Dedifferentiated amniotic fluid mesenchymal stem cell (primary cell): ENCODE measurements at regions not wholly inside any gene's neighbourhood (a gene's known extent, or its start where the extent isn't known, plus 50 kb on each side); places are given as distances from the start of the nearest gene placed in this dataset.

Experiments used
- DNase-seq: peaks from one replicate; pipeline ENCODE4 v3.0.0-alpha.2; 2016; ENCODE audit errors: extremely low spot score

- no peak for DNase-seq
Observed at GRCh38 chr7:46026741-46027140, 105.7 kb upstream of the IGFBP3 start.

- peak; percentile 54 for DNase-seq
Observed at GRCh38 chr7:46024263-46024916, 103.3 kb upstream of the IGFBP3 start.

GRCh38 chr7:46022397-46022796 is 101.3 kb upstream of the IGFBP3 start:
- DNase-seq: no peak

GRCh38 chr7:46015107-46015868 is 94.2 kb upstream of the IGFBP3 start:
- no peak for DNase-seq

GRCh38 chr7:46011501-46011900 is 90.4 kb upstream of the IGFBP3 start:
- DNase-seq: no peak

GRCh38 chr7:46011059-46011458 is 90.0 kb upstream of the IGFBP3 start:
- DNase-seq: no peak

GRCh38 chr7:46009211-46009610 is 88.1 kb upstream of the IGFBP3 start:
- DNase-seq: no peak

- no peak for DNase-seq
Observed at GRCh38 chr7:46007990-46008643, 87.0 kb upstream of the IGFBP3 start.

GRCh38 chr7:46007194-46007593 is 86.1 kb upstream of the IGFBP3 start:
- DNase-seq: no peak

GRCh38 chr7:46006723-46007122 is 85.7 kb upstream of the IGFBP3 start:
- DNase-seq: no peak

GRCh38 chr7:46006212-46006611 is 85.1 kb upstream of the IGFBP3 start:
- DNase-seq: no peak

- DNase-seq: no peak
Observed at GRCh38 chr7:46004965-46005364, 83.9 kb upstream of the IGFBP3 start.

- no peak for DNase-seq
Observed at GRCh38 chr7:46003896-46004875, 83.1 kb upstream of the IGFBP3 start.

GRCh38 chr7:46003161-46003560 is 82.1 kb upstream of the IGFBP3 start:
- DNase-seq: no peak

- DNase-seq: no peak
Observed at GRCh38 chr7:46000513-46000912, 79.4 kb upstream of the IGFBP3 start.

GRCh38 chr7:45999541-45999940 is 78.5 kb upstream of the IGFBP3 start:
- DNase-seq: no peak

GRCh38 chr7:45998506-45998905 is 77.4 kb upstream of the IGFBP3 start:
- DNase-seq: no peak

- no peak for DNase-seq
Observed at GRCh38 chr7:45993621-45994020, 72.5 kb upstream of the IGFBP3 start.

GRCh38 chr7:45992826-45993225 is 71.8 kb upstream of the IGFBP3 start:
- no peak for DNase-seq

GRCh38 chr7:45990276-45990675 is 69.2 kb upstream of the IGFBP3 start:
- no peak for DNase-seq

GRCh38 chr7:45988405-45989057 is 67.5 kb upstream of the IGFBP3 start:
- DNase-seq: no peak
